GM10266 (cell line): ENCODE measurements at regions not wholly inside any gene's neighbourhood (a gene's known extent, or its start where the extent isn't known, plus 50 kb on each side); places are given as distances from the start of the nearest gene placed in this dataset.
"Not testable (repeated sequence)": the region's sequence is repeated elsewhere in the genome, so short reads cannot be mapped to it uniquely, and the experiment has no call there.

ENCODE experiments used
- DNase-seq: peaks from one replicate; pipeline ENCODE4 v3.0.0; 2012; ENCODE audit errors: extremely low spot score
- TF ChIP-seq, protein P1 (sequence below): IDR thresholded peaks from 2 replicates; pipeline ENCODE4 v1.5.1; 2012; ENCODE audit warnings: mild to moderate bottlenecking, low read depth; ENCODE audit not compliant: control insufficient read depth, insufficient read depth; ENCODE audit errors: missing control alignments

- DNase-seq = no peak
- TF ChIP-seq, protein P1, sequence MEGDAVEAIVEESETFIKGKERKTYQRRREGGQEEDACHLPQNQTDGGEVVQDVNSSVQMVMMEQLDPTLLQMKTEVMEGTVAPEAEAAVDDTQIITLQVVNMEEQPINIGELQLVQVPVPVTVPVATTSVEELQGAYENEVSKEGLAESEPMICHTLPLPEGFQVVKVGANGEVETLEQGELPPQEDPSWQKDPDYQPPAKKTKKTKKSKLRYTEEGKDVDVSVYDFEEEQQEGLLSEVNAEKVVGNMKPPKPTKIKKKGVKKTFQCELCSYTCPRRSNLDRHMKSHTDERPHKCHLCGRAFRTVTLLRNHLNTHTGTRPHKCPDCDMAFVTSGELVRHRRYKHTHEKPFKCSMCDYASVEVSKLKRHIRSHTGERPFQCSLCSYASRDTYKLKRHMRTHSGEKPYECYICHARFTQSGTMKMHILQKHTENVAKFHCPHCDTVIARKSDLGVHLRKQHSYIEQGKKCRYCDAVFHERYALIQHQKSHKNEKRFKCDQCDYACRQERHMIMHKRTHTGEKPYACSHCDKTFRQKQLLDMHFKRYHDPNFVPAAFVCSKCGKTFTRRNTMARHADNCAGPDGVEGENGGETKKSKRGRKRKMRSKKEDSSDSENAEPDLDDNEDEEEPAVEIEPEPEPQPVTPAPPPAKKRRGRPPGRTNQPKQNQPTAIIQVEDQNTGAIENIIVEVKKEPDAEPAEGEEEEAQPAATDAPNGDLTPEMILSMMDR = no peak
These were observed 547.7 kb downstream of the FAM181B start for GRCh38 chr11:82185925-82186324.

DNA sequence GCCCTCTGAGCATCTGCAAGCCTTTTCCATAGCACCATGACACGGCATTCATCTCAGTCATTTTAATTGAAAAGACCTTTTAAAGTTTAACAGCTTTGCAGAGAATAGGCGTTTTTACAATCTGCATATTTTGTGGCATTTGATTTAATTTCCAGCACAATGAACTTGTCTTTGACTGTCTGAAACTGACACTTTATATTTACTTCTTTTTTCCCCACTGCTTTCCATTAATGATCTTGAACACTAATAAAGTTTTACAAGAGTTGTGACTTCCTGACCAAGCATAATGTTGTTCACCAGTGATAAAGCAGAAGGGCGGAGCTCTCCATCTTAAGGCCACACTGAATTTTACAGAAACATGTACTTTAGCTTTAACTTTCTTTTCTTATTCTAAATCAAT, 548.7 kb downstream of the FAM181B start:
- TF ChIP-seq, protein P1 = no peak
- DNase-seq = no peak

- DNase-seq = no peak
- TF ChIP-seq, protein P1 = no peak
These were observed 550.3 kb downstream of the FAM181B start for GRCh38 chr11:82183346-82183745.

- not testable (repeated sequence) for DNase-seq
These were observed 551.0 kb downstream of the FAM181B start for GRCh38 chr11:82182697-82183096.

DNA sequence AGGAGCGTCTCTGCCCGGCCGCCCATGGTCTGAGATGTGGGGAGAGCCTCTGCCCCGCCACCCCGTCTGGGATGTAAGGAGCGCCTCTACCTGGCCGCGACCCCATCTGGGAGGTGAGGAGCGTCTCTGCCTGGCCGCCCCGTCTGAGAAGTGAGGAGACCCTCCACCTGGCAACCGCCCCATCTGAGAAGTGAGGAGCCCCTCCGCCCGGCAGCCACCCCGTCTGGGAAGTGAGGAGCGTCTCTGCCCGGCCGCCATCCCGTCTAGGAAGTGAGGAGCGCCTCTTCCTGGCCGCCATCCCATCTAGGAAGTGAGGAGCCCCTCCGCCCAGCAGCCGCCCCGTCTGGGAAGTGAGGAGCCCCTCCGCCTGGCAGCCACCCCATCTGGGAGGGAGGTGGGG, 551.9 kb downstream of the FAM181B start:
- DNase-seq = not testable (repeated sequence)

DNA sequence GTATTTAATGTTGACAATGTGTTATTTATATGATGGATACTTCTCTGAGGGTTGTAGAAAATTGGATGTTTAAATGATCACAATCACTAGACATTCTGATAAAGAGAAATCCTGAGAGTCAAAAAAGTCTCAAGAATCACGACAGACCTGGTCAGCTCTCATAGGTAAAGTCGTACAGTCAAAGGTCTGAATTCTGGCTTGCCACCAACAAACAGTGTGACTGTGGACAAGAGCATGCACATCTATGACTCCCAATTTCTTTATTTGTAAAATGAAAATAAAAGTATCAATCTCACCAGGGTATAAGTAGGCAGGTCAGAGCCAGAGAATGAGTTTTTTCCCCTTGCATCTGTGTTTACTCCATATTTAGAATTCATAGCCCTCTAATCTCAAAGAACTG, 556.7 kb downstream of the FAM181B start:
- TF ChIP-seq, protein P1 = no peak
- DNase-seq = no peak

- no peak for DNase-seq
- TF ChIP-seq, protein P1 = no peak
These were observed 557.3 kb downstream of the FAM181B start for GRCh38 chr11:82176365-82176764.

DNA sequence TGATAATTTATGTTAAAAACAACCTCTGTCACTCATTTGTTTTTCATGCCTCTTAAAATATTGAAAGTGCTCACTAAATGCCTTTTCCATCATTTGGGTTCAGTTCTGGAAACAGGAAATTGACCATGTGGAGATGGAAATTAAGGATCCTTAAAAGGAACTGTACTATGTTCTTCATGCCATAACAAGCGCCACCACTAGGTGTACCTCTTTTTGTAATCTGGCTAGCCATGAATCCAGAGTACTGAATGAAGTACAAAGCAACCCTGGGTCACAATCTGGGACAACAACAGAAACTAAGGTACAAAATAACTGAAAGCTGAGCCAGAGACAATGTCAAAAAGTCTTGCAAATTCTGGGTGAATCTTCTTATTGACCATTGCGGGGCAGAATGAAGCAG, 559.1 kb downstream of the FAM181B start:
- no peak for DNase-seq
- TF ChIP-seq, protein P1 = no peak
